ENCODE measurements at regions not wholly inside any gene's neighbourhood (a gene's known extent, or its start where the extent isn't known, plus 50 kb on each side); places are given as distances from the start of the nearest gene placed in this dataset.

GRCh38 chr21:20306836-20307235 lies 691.4 kb upstream of the NCAM2 start:
- DNase-seq = no peak

GRCh38 chr21:20308586-20309315 lies 689.5 kb upstream of the NCAM2 start:
- no peak for DNase-seq

GRCh38 chr21:20311234-20311787 lies 686.9 kb upstream of the NCAM2 start:
- DNase-seq = no peak

GRCh38 chr21:20313013-20313412 lies 685.2 kb upstream of the NCAM2 start:
- no peak for DNase-seq

GRCh38 chr21:20315042-20315441 lies 683.2 kb upstream of the NCAM2 start:
- no peak for DNase-seq

GRCh38 chr21:20329636-20330035 lies 668.6 kb upstream of the NCAM2 start:
- DNase-seq = no peak

GRCh38 chr21:20330652-20331051 lies 667.6 kb upstream of the NCAM2 start:
- DNase-seq = no peak

GRCh38 chr21:20334585-20334984 lies 663.6 kb upstream of the NCAM2 start:
- no peak for DNase-seq

GRCh38 chr21:20341431-20341830 lies 656.8 kb upstream of the NCAM2 start:
- DNase-seq = no peak

- no peak for DNase-seq
Observed at GRCh38 chr21:20343186-20343585, 655.0 kb upstream of the NCAM2 start.

GRCh38 chr21:20351138-20351537 lies 647.1 kb upstream of the NCAM2 start:
- no peak for DNase-seq

GRCh38 chr21:20353351-20353750 lies 644.9 kb upstream of the NCAM2 start:
- DNase-seq = no peak

- DNase-seq = no peak
Observed at GRCh38 chr21:20373031-20373430, 625.2 kb upstream of the NCAM2 start.

GRCh38 chr21:20377250-20377649 lies 621.0 kb upstream of the NCAM2 start:
- no peak for DNase-seq

GRCh38 chr21:20388400-20388799 lies 609.8 kb upstream of the NCAM2 start:
- DNase-seq = no peak

GRCh38 chr21:20396798-20397197 lies 601.4 kb upstream of the NCAM2 start:
- no peak for DNase-seq

- no peak for DNase-seq
Observed at GRCh38 chr21:20404915-20405314, 593.3 kb upstream of the NCAM2 start.

- no peak for DNase-seq
Observed at GRCh38 chr21:20418353-20418752, 579.9 kb upstream of the NCAM2 start.

- no peak for DNase-seq
Observed at GRCh38 chr21:20419772-20420171, 578.4 kb upstream of the NCAM2 start.

- DNase-seq = no peak
Observed at GRCh38 chr21:20424943-20425342, 573.3 kb upstream of the NCAM2 start.

GRCh38 chr21:20425856-20426255 lies 572.4 kb upstream of the NCAM2 start:
- DNase-seq = no peak

GRCh38 chr21:20440338-20440737 lies 557.9 kb upstream of the NCAM2 start:
- no peak for DNase-seq

GRCh38 chr21:20443558-20444155 lies 554.6 kb upstream of the NCAM2 start:
- peak; percentile 9 for DNase-seq

GRCh38 chr21:20445971-20446370 lies 552.2 kb upstream of the NCAM2 start:
- no peak for DNase-seq

GRCh38 chr21:20451046-20451445 lies 547.2 kb upstream of the NCAM2 start:
- no peak for DNase-seq
